Cardiac septum (tissue), 1 donor: ENCODE measurements at regions not wholly inside any gene's neighbourhood (a gene's known extent, or its start where the extent isn't known, plus 50 kb on each side); places are given as distances from the start of the nearest gene placed in this dataset.

ENCODE experiments used
- DNase-seq: peaks from one replicate; pipeline ENCODE4 v3.0.0-alpha.2; 2020; ENCODE audit warnings: low spot score
- intact Hi-C: fragments of 100-400 bp; cut with DNase I; formaldehyde crosslinking; loops from one replicate; pipeline ENCODE4 v1.14.0; 2022
- donor health status: DM: no; HTN: no; CAD: no.

DNA sequence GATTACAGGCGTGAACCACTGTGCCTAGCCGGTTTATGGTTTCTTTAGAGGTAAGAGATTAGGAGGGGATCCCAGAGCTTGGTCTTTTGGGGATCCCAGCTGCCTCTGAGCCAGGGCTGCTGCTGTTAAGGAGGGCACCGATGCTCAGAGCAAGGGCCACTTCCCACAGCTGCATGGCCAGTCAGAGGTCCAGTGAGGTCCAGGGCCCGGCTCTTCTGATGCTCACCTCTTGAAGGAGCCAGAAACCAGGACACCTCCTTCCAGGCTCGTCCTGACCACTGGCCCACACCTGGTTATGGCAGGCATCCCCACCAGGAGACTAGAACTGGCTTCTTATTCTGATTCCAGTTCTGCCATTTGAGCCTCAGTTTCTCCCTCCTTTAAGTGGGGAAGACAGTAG, 149.0 kb downstream of the TEX29 start:
- intact Hi-C loops, result no loop called here
- no peak for DNase-seq

DNA sequence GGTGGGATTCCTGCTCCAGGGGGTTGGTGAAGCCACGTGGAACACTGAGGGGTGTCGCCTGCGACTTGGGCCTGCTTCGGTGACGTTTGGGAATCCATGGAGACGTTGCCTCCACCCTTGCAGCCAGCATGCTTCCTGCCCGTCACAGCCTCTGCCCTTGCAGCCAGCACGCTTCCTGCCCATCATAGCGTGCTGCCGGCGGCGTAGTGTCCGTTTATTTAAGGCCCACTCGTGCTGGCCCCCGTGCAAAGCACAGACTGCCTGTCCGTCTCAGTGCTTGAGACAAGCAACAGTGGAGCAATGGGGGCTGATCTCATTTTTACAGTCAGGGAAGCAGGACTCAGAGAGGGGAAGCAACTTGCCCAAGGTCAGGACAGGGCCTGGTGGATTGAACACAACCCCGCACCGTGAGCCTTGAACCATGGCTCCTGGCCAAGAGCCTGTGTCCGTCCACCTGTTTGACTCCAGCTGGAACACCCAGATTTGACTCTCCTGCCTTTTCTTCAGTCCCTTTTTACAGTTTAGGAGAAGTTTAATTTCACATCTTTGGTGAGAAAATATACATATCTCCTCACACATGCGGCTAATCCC, 149.6 kb downstream of the TEX29 start:
- DNase-seq, result no peak
- intact Hi-C loops, result loop anchor here (5.0 to 10.0 kb wide), 2 partner anchors 1137 to 1405 kb away; no protein-coding TSS in a partner anchor

DNA sequence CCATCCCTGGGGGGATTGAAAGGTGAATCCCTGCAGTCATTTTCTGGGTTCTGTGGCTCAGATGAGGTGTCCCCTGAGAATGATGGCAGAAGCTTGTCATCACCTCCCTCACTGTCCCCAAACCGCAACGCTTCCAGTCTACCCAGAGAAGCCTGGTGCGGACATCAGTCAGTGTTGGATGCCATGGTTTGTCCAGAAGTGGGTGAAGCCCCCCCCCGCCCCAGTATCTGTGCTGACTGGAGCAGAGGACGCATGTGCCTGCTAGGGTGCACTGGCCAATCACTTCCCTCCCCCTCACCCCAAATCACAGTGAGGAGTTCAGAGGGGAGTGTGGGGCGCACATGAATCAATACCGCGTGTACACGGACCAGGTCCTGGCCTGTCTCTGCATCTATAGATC, 150.5 kb downstream of the TEX29 start:
- DNase-seq, result peak; percentile 44
- intact Hi-C loops, result loop anchor here (5.0 to 10.0 kb wide), 2 partner anchors 1136 to 1404 kb away; no protein-coding TSS in a partner anchor

DNA sequence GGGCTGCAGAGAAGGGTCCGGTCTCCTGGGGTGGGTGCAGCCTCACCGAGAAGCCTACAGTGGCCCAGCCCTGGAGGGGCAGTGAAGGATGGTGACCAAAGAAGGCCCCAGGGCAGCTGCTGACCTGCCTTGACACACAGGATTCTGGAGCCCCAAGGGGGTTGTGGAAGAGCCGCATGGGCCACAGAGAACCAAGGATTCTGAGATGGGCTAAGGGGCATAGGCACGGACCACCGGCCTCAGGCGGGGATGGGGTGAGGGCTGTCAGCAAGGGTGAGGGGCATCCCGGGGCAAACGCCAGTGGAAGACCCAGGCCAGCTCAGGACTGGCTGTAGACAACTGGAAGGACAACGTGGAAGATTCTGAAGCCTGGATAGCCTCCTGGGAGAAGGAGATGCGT, 151.6 kb downstream of the TEX29 start:
- intact Hi-C loops, result loop anchor here (2.0 to 10.0 kb wide), 3 partner anchors 973 to 1403 kb away; no protein-coding TSS in a partner anchor

DNA sequence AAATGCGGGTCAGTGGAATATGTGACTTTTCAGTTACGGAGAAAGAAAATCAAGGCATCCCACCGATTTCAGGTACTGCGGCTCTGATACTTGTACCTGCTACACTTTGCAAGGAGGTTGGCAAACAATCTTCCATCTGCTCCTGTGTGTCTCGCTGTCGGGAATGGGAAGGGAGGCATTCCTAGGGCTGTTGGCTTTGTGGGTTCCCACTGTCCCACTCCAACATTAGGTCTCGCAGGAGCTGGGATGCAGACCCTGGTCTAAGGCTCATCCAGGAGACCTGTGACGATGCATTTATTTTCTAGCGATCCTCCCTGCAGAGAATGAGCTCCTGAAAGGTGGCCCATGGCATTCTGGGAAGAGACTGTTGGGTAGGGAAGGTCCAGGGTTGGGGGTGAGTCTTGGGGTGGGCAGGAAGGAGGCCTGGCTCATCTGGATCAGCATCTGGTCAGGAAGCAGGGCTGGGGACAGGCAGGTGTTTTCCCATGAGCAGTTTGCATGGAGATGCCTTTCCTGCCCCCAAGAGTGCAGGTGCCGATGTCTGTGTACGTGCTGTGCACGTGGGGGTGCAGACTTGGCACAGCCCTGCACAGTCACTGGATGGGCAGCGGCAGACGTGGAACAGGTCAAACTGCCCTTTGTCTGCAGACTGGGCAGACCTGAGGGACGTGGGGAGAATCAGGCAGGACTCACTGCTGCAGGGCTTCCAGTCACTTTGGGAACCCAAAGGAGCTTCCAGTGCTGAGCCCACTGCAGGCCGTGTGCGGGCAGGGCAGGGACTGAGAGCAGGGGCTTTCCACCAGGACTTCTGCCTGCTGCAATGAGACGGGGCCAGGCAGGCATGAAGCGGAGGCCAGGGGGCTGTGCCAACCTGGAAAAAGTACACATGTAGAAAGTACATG, 152.4 kb downstream of the TEX29 start:
- intact Hi-C loops, result loop anchor here (2.0 to 10.0 kb wide), 3 partner anchors 972 to 1402 kb away; no protein-coding TSS in a partner anchor
- DNase-seq, result peak; percentile 33

More for the DNA sequence above, 151.6 kb downstream of the TEX29 start:
- DNase-seq, result peak; percentile 66

DNA sequence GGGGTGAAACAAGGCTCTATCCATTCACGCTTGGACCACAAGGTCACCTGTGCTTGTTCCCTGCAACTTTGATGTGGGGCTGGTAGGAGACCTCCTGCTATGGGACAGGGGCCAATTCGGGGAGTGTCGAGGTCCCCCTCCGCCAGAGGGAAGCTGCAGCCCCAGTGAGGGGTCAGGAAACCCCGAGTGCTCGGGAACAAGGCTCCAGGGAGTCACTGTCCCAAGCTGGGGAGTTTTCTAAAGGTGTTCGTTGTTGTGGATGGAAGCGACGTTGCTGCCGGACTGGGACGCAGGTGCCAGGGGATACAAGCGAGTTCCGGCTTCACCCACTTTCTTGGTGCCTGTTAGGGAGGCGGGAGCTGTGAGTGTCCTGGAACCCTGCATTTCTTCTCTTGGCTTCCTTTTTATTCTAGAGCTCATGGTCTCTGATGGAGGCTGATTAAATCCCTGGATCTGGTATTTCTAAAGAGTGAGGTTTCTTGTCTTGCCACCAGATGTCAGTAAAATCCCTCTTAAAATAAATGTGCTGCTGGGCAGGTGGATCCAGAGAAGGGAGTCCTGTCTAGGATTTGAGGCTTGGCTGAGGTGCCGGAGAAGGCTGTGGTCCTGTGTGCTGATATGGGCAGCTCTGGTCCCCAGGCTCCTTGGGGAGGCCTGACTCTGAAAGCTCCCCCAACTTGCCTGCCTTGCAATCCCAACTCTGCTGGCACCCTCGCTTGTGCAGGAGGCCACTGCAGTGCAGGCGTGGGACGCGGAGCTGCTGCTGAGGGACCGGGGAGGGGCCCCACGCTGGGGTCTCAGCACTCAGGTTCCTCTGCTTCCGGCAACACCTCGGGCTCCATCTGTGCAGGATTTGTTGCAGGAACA, 153.9 kb downstream of the TEX29 start:
- DNase-seq, result no peak
- intact Hi-C loops, result loop anchor here (5.0 to 10.0 kb wide), 2 partner anchors 1133 to 1400 kb away; no protein-coding TSS in a partner anchor

DNA sequence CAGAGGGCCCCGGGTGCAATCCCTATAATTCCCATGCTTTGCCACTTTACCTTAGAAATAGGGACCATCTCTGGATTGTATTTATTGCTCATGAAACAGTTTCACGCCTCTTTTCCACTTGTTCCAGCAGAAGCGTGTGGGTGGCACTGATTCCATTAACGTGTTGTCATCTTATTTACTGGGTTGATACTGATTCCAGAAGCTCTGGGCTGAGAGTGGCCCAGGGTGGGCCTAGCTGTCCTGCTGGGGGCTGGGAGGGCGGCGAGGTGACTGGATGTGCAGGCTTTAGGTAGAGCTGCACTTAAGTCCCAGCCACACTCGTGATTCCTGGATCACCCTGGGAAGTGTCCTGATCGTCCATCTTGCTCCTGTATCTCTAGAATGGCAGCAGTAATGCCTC, 155.0 kb downstream of the TEX29 start:
- intact Hi-C loops, result loop anchor here (10.0 kb wide), 1 partner anchor 1399 kb away; no protein-coding TSS in a partner anchor
- DNase-seq, result no peak

DNA sequence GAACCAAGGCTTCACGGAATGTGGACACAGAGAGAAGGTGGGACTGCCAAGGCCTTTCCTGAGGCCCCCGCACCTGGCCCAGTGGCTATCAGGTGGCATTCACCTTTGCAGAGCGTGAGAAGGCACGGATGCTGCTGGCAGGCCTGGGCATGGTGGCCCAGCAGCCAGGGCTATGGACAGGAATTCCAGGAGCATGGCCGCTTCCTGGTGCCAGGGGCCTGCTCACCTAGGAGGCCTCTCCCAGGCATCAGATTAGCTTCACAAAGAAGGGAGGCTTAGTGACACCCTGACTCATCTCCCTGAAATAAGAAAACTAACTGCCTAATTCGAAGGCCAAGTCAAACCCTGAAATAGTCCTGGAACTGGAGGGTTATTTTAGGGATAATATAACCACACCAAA, 155.8 kb downstream of the TEX29 start:
- intact Hi-C loops, result loop anchor here (10.0 kb wide), 1 partner anchor 1399 kb away; no protein-coding TSS in a partner anchor
- no peak for DNase-seq

DNA sequence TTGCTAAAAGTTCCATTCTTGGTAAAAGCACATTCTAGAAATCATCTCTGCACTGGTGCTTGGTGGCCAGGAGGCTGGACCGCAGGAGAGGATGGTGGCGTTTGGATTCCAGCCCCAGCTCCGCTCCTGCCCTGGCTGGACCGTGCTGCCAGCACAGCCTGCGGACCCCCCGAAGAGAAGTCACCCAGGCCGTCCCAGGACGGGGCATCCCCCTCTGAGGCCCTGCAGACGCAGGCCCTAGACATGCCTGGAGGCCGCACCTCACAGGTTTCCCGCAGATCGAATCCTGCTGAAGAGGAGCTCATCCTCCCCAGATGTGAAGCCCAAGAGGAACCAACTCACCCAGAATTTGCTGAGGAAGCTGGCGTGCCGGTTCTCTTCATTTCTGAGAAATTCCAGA, 159.0 kb downstream of the TEX29 start:
- intact Hi-C loops, result loop anchor here (10.0 kb wide), 1 partner anchor 1395 kb away; no protein-coding TSS in a partner anchor

DNA sequence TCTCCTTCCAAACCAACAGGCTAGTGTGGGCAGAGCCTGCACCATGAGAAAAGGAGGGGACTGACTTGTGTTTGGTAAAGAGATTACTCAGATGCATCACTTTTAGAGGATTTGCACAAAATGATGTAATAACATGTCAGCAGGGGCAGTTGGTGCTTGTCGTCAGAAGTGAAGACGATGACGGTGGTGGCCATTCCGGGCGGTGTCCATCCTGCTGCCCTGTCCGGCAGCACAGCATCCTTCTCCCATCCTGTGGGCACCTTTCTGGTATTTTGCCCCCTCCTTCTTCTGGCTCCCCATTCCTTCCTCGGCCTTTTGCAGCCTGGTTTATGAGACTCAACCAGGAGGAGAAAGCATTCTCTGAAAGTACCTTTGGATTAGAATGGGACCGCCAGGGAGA, 160.1 kb downstream of the TEX29 start:
- no peak for DNase-seq
- intact Hi-C loops, result no loop called here

More for the DNA sequence above, 159.0 kb downstream of the TEX29 start:
- no peak for DNase-seq

DNA sequence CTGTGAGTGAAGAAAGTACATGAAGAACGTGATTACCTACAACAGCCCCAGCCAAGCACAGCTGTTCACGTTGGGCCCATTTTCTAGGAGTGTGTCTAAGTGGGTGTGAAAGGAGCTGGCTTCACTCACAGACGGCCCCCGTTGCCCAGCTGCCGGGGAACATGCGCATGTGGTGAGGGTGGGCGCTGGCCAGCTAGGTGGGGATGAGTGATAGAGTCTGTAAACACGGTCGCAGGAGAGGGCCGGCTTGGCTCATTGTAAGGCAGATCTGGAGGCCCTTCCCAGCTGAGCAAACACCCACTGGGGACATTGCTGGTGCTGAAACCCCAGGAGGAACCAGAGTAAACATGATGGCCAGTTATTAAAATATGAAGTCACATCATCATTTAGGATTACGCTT, 160.5 kb downstream of the TEX29 start:
- no peak for DNase-seq
- intact Hi-C loops, result no loop called here

DNA sequence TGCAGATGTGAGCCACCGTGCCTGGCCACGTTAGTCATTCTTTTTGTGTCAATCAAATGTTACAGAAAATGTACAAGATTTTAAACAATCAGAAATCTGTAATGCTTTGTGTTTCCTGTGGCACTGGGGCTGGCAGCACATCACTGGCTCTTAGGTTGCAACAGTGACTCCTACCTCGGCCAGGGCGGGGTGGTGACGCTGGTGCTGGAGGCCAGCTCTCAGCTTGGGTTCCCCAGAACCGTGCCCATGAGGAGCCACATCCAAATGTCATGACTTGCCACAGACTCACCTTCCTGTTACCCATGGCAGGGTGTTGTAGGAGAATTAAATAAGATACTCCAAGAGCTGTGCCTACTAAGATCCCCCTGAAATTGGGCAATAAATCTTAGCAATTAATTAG, 161.7 kb downstream of the TEX29 start:
- DNase-seq, result no peak
- intact Hi-C loops, result no loop called here

DNA sequence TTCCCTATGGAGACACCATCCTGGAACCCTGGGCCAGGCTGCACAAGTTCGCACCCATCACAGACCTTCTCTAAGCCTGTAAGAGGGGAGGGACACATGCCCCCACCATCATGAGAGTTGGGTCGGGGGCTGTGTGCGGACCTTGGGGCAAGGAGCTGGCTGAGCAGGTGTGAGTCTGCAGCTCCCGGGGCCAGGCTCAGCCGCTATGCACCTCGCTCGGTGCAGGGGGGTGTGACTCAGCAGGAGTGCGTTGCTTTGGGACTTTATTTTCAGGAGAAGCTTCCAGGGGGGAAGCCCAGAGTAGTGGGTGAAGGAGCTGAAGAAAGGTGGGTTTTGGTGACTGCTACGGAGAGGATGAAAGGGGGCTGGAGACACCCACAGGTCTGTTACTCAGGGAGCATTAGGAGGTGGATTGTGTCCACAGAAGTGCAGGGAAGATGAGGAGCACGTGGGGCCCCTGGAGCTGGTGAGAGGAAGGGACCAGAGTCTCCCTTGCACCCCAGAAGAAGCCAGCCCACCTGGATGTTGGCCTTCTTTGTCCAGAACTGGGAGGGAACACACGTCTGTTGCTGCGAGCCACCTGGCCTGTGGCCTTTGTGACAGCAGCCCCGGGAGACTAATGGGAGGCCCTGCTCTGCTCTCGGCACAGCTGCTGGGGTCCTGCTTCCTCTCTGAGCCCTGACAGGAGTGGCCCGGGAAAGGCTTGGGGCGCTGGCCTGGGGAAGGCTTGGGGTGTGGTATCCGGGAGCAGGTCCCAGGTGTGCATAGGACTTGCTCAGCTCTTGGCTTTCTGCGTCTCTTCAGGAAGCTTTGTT, 162.6 kb downstream of the TEX29 start:
- intact Hi-C loops, result no loop called here
- no peak for DNase-seq

DNA sequence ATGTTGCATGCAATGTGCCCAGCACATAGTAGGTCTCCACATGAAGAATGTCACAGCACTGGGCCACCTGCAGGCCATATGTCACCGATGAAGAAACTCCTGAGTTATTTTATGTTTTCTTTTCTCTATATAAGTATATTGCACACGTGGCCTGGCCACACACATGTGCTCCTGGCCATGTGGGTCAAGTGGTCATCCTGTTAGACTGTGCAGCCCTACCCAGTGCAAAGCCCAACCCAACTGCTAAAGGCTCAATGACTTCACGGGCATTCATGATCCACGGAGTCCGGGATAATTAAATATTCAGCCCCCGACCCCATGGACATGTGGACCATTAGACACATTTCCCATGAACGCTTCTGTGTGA, 163.2 kb downstream of the TEX29 start:
- intact Hi-C loops, result no loop called here
- DNase-seq, result no peak

DNA sequence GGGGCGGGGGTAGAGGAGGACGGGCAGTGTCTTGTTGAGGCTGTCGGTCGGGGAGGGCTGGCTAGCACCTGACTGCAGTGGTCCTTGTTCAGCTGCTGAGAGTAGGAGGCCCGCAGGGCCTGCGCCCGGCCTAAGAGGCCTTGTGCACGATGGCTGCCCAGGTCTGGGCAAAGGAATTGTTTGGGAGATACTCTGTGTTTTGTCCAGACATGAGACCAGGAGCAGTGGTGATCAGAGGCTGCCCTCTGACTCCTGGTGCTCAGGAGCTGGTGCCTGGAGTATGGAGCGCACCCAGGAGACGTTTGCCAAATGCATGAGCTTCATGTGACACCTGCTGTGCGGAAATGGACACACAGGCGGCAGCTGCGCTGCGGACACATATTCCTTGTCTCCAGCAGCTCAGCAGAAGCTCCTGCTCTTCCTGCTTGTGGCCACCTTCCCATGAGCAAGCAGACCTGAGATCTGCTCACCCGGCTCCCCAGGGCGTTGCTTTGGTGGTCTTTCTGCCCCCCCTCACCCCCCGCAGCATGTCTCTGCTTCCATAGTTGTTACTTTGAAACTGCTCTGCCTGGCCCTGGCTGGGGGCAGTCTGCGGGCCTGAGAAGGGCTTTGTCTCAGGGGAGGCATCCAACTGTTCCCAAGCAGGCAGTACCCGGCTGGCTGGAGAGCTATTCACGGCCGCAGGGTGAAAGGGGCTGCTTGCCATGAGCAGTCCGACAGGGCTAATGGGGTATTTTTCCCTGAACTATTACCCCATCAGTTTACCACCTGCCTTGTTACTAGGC, 163.9 kb downstream of the TEX29 start:
- intact Hi-C loops, result no loop called here
- no peak for DNase-seq

DNA sequence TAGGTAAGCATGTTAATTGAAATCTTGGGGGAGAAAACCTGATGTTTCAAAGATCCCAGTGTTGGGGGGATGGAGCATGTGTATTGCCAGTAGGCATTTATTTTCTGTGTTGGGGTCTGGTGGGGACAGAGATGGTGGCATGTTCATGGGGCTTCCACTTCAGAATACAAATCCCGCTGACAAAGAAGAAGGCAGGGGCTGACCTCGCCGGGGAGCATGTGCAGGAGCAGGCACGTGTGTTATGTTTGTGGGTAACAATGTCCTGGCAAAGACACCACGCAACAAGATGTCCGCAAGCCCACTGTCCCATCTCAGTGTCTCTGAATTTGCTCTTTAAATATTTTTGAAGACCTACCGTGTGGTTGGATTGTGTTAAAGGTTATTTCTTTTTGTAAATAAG, 164.5 kb downstream of the TEX29 start:
- DNase-seq, result no peak
- intact Hi-C loops, result no loop called here

DNA sequence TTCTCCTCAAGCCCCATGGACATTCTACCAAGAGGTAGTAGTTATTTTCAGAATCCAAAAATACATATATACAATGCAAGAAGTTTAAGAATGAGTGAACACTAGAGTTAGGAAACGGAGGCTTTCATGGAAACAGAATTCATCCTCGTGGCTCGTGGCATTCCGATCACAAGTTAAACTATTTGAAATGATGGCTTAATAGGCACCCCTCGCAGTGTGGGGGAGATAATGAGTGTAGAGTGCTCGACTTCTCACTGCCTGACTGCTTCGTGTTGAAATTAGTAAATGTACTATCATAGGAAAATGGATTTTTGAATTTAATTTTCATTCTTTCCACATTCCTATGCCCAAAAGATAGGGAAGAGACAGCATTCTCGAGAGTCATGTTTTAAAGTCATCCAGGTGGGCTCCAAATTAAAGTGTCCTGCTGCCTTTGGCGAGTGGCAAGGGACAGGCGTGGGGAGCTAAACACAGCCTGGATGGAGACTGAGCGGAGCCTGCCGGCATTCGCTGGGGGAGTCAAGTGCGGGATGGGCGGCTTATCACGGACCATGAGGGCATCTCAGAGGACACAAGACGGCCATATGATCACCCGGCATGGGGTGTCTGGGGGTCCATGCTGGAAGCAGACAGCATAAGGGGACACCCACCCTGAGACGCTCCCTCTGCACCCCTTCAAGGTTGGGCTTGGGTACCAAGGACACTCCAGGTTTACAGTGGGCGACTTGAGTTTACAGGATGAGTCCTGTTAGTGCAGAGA, 165.2 kb downstream of the TEX29 start:
- intact Hi-C loops, result no loop called here

More for the DNA sequence above, 165.2 kb downstream of the TEX29 start:
- DNase-seq, result no peak
